HT1080 (cell line): ENCODE measurements at regions not wholly inside any gene's neighbourhood (a gene's known extent, or its start where the extent isn't known, plus 50 kb on each side); places are given as distances from the start of the nearest gene placed in this dataset.
"Not testable (repeated sequence)": the region's sequence is repeated elsewhere in the genome, so short reads cannot be mapped to it uniquely, and the experiment has no call there.

Experiments
- DNase-seq: peaks from one replicate; pipeline ENCODE4 v3.0.0-alpha.2; 2015; ENCODE audit warnings: low read depth

GRCh38 chrX:34406580-34406979 is 250.5 kb downstream of the TMEM47 start:
- no peak for DNase-seq

- no peak for DNase-seq
These were observed 252.6 kb downstream of the TMEM47 start for GRCh38 chrX:34404386-34405070.

GRCh38 chrX:34401411-34401810 is 255.7 kb downstream of the TMEM47 start:
- DNase-seq, result peak; percentile 66

- peak; percentile 56 for DNase-seq
These were observed 250.3 kb upstream of the FAM47A start for GRCh38 chrX:34382416-34382815.

GRCh38 chrX:34381241-34381640 is 249.1 kb upstream of the FAM47A start:
- DNase-seq, result no peak

GRCh38 chrX:34379891-34380290 is 247.8 kb upstream of the FAM47A start:
- no peak for DNase-seq

- DNase-seq, result no peak
These were observed 245.5 kb upstream of the FAM47A start for GRCh38 chrX:34377645-34378044.

GRCh38 chrX:34371754-34372153 is 239.6 kb upstream of the FAM47A start:
- peak; percentile 70 for DNase-seq

- peak; percentile 21 for DNase-seq
These were observed 233.4 kb upstream of the FAM47A start for GRCh38 chrX:34365471-34365870.

GRCh38 chrX:34350561-34351335 is 218.6 kb upstream of the FAM47A start:
- no peak for DNase-seq

- no peak for DNase-seq
These were observed 210.9 kb upstream of the FAM47A start for GRCh38 chrX:34343001-34343400.

GRCh38 chrX:34341814-34342213 is 209.7 kb upstream of the FAM47A start:
- DNase-seq, result no peak

GRCh38 chrX:34341258-34341657 is 209.1 kb upstream of the FAM47A start:
- DNase-seq, result no peak

- DNase-seq, result no peak
These were observed 205.9 kb upstream of the FAM47A start for GRCh38 chrX:34338046-34338445.

- not testable (repeated sequence) for DNase-seq
These were observed 203.3 kb upstream of the FAM47A start for GRCh38 chrX:34335376-34335775.

- peak; percentile 10 for DNase-seq
These were observed 200.2 kb upstream of the FAM47A start for GRCh38 chrX:34332334-34332733.

- no peak for DNase-seq
These were observed 193.3 kb upstream of the FAM47A start for GRCh38 chrX:34325460-34325859.

GRCh38 chrX:34320424-34320823 is 188.3 kb upstream of the FAM47A start:
- DNase-seq, result not testable (repeated sequence)

GRCh38 chrX:34300871-34301270 is 168.8 kb upstream of the FAM47A start:
- DNase-seq, result peak; percentile 25

GRCh38 chrX:34299451-34299967 is 167.4 kb upstream of the FAM47A start:
- DNase-seq, result no peak

- no peak for DNase-seq
These were observed 162.6 kb upstream of the FAM47A start for GRCh38 chrX:34294665-34295064.

GRCh38 chrX:34288782-34289181 is 156.7 kb upstream of the FAM47A start:
- peak; percentile 40 for DNase-seq
